HG03378 (cell line): ENCODE measurements at regions not wholly inside any gene's neighbourhood (a gene's known extent, or its start where the extent isn't known, plus 50 kb on each side); places are given as distances from the start of the nearest gene placed in this dataset.
"Not testable (repeated sequence)": the region's sequence is repeated elsewhere in the genome, so short reads cannot be mapped to it uniquely, and the experiment has no call there.

Experiments
- ATAC-seq: cut with Tn5 transposase; IDR thresholded peaks from one replicate; pipeline ENCODE4 v1.9.1; 2021; ENCODE audit warnings: mild to moderate bottlenecking, moderate library complexity; ENCODE audit not compliant: unreplicated experiment

DNA sequence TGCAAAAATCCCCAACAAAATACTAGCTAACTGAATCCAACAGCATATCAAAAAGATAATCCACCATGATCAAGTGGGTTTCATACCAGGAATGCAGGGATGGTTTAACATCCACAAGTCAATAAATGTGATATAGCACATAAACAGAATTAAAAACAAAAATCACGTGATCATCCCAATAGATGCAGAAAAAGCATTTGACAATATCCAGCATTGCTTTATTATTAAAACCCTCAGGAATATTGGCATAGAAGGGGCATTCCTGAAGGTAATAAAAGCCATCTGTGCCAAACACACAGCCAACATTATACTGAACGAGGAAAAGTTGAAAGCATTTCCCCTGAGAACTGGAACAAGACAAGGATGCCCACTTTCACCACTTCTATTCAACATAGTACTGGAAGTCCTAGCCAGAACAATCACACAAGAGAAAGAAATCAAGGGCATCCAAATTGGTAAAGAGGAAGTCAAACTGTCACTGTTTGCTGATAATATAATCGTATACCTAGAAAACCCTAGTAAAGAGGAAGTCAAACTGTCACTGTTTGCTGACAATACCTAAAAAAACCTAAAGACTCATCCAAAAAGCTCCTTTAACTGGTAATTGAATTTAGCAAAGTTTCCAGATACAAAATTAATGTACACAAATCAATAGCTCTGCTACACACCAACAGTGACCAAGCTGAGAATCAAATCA is 109.8 kb downstream of the RNASET2 start:
- ATAC-seq = not testable (repeated sequence)

GRCh38 chr6:166842607-166843006 is 113.7 kb downstream of the RNASET2 start:
- no peak for ATAC-seq

DNA sequence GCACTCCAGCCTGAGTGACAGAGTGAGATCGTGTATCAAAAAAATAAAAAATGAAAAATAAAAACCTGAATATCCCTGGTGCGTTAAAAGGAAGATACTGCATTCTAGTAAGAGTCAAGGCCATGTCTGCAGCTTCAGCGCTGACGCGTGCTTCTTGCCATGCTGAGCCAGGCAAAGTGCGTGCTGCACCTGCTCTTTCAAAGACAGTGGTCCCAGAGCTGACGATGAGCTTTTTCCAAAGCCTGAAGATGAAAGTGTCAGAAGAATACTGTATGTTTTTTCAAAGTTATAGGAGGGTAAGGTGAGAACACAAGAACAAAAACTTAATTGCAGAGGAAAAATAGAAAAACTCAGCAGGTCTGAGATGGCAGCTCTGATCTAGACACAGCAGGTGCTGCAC is 115.1 kb downstream of the RNASET2 start:
- no peak for ATAC-seq

DNA sequence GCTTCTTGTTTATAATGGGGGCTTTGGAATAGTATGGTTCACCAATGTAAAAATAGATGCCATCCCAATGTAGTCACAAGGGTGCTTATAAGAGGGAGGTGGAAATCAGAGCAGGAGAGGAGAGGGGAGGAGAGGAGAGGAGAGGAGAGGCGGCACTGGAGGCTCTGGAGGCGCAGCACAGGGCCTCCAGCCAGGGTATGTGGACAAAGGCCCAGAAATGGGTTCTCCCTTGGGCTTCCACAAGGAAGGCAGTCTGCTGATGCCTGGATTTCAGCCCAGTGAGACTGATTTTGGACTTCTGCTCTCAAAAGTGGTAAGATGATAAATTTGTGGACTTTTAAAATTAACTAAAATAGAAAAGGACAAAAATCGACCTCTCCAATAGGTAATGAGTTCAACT is 116.8 kb downstream of the RNASET2 start:
- ATAC-seq = no peak

- ATAC-seq = no peak
Observed at GRCh38 chr6:166838987-166839386, 117.4 kb downstream of the RNASET2 start.

- no peak for ATAC-seq
Observed at GRCh38 chr6:166836785-166837718, 119.3 kb downstream of the RNASET2 start.

DNA sequence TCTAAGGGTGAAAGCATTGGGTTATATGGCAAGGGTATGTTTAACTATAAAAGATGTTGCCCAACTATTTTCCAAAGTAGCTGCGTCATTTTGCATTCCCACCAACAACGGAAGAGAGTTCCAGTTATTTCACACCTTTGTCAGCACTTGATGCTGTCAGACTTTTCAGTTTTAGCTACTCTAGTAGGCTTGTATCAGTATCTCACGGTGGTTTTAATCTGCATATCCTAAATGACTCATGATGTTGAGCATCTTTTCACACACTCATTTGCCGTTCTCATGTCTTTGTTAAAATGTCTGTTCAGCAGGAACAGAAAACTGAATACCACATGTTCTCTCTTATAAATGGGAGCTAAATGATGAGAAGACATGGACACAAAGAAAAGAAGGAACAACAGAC is 122.3 kb downstream of the RNASET2 start:
- ATAC-seq = no peak

DNA sequence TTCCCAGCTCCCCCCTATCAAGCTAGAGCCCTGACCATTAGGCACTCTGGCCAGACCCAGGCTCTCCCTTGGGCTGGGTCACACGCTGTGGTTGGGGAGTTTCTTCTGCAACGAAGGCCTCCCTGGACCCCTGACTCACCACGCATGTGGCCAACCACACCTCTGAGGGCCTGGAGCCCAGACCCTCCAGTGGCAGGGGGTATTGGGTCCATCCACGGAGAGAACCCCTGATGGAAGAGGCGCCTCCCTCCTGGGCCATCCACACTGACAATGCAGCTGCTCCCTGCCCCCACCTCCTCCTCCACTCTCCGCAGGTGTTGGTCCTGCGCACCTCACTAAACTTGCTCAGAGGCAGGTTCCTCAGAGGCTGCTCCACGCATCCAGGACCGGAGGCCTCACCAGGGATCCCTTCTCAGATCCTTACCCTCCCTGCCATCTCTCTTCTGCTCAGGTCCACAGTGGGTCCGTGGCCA is 125.4 kb downstream of the RNASET2 start:
- ATAC-seq = no peak

DNA sequence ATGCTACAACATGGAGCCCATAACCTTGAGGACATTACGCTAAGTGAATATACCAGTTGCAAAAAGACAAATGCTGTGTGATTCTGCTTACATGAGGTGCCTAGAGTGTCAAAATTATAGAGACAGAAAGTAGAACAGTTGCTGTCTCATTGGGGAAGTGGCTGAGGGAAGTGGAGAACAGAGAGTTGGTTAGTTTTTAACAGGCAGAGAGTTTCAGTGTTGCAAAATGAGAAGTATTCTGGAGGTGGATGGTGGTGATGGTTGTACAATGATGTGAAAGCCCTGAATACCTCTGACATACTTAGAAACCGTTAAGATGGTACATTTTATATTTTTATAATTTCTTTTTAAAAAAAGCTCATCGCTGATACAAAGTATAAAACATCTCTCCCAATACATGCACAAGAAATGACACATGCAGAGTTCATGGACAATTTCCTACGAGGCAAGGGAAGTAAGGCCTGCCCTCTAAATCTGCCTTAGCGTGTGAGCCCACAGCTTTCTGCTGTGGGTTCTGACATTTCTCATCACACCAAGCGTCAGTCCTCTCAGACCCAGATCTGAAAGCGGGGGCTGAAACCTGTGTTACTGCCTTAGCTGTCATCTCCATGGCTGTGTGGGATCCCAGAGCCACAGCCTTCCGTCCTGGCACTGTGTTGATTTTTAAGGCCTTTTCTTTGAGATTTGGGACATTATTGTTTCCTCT is 126.0 kb downstream of the RNASET2 start:
- peak; percentile 97 for ATAC-seq

DNA sequence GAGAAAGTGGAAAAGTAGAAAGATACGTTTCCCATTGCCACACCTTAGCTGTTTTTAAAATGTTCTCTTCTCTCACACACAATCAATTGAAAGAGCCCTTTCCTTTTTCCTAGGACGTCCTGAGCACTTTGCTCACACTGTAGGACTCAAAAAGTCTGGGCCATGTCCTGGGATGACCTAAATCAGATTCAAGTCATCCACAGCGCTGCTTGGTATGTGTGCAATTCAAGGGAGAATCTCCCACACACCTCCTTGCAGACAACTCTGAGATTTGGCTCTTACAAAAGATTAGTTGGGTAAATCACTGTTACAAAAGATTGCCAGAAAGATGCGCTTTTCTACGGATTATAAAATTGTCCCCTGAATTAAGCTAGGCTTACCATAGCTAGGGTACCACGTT is 130.1 kb downstream of the RNASET2 start:
- ATAC-seq = no peak

GRCh38 chr6:166825553-166826145 is 130.7 kb downstream of the RNASET2 start:
- no peak for ATAC-seq

DNA sequence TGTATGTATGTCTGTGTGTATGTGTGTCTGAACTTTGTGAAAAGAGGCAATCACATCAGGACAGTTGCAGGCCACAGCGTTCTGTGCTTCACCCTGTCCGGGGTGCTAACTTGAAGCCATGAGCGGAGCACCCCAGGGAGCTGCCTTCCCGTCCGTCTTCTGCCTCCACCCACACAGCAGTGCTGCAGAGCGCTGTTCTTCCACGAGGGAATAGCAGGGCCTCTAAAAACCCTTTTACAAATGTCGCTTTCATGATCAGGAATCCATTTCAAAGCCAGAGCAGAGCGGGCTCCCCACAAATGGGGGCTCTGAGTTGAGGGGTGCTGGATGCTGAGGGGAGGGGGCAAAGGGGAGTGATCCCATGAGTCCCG is 131.5 kb downstream of the RNASET2 start:
- ATAC-seq = no peak

GRCh38 chr6:166824146-166824879 is 132.0 kb downstream of the RNASET2 start:
- no peak for ATAC-seq

GRCh38 chr6:166822609-166823008 is 133.7 kb downstream of the RNASET2 start:
- ATAC-seq = no peak

- no peak for ATAC-seq
Observed at GRCh38 chr6:166820483-166820882, 135.9 kb downstream of the RNASET2 start.

DNA sequence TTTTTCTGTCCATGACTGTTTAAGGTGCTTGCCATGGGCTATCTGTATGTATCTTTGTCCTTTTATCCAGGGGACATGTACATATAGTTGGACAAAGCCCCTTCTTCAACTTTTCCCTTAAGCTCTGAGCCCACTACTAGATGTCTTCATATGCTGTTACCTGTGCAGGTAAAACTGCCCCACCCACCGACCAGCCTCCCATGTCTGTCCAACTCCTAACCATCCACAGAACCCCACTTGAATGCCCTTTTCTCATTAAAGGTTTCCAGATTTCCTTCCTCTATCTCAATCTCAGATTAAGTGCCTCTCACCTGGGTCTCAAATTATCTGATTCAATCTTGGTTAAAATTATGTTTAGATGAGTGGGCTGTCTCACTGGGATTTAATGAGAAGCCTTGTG is 136.3 kb downstream of the RNASET2 start:
- no peak for ATAC-seq

- no peak for ATAC-seq
Observed at GRCh38 chr6:166815629-166816028, 140.7 kb downstream of the RNASET2 start.

GRCh38 chr6:166814390-166814789 is 142.0 kb downstream of the RNASET2 start:
- no peak for ATAC-seq

GRCh38 chr6:166813461-166813860 is 142.9 kb downstream of the RNASET2 start:
- no peak for ATAC-seq

DNA sequence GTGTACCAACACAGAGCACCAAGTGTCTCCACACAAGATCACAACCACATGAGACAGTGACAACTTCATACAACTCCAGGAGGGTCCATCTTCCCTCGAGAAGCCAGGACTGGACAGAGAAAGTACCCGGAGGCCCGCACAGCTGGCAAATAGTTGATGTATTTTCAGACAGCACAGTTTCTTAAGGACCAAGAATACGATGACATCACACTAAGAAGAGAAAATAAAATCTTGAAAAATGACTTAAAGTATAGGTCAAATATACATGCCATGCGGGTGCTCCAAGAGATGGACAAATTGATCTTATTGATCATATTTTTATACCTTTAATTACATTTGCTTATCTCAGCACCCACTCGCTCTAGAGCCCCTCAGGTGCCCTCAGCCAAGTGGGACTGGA is 145.5 kb downstream of the RNASET2 start:
- no peak for ATAC-seq
